IMR-90 (cell line): ENCODE measurements at regions not wholly inside any gene's neighbourhood (a gene's known extent, or its start where the extent isn't known, plus 50 kb on each side); places are given as distances from the start of the nearest gene placed in this dataset.

Experiments used
- ATAC-seq: fragments of 200-7000 bp; cut with Tn5 transposase; 2 replicates; pipeline ENCODE4 v1.9.1; 2020; ENCODE audit warnings: low read depth, mild to moderate bottlenecking, moderate library complexity
- BruUV-seq: library from RNA; stranded (reverse); fragments of 400-500 nt; replicated peaks from 2 replicates; lab custom pipeline; 2021; lab: Mats Ljungman, UMichigan
- CTCF ChIA-PET: fragments of 300-600 bp; formaldehyde crosslinking; extraction: SDS; loops from one replicate; lab custom pipeline; 2021; ENCODE audit warnings: antibody characterized with exemption; lab: Yijun Ruan, JAX
- POLR2A ChIA-PET: fragments of 300-600 bp; sonication (Branson Sonifier 250); formaldehyde crosslinking; loops from one replicate; lab custom pipeline; 2022; ENCODE audit warnings: antibody characterized with exemption; ENCODE audit not compliant: unreplicated experiment; lab: Charles Lee
- DNase-seq: peaks from one replicate; pipeline ENCODE4 v3.0.0; 2013
- H2AFZ ChIP-seq: replicated peaks from 2 replicates; pipeline ENCODE3; 2013; ENCODE audit warnings: low read length, mild to moderate bottlenecking; ENCODE audit not compliant: poor library complexity
- H2AK5ac ChIP-seq: 2 replicates; pipeline ENCODE4 v1.6.1; 2013; ENCODE audit warnings: low read depth, low read length, inconsistent platforms
- H2AK9ac ChIP-seq: replicated peaks from 2 replicates; pipeline ENCODE3; 2013; ENCODE audit warnings: mild to moderate bottlenecking, low read depth, low read length, moderate library complexity; ENCODE audit not compliant: poor library complexity
- H2BK120ac ChIP-seq: 2 replicates; pipeline ENCODE4 v1.6.1; 2013; ENCODE audit warnings: low read depth, low read length, inconsistent platforms
- H2BK15ac ChIP-seq: 3 replicates; pipeline ENCODE4 v1.6.1; 2013; ENCODE audit warnings: low read depth, low read length, inconsistent platforms
- H2BK20ac ChIP-seq: 2 replicates; pipeline ENCODE4 v1.6.1; 2013; ENCODE audit warnings: low read depth, mild to moderate bottlenecking, inconsistent platforms, low read length, moderate library complexity
- H2BK5ac ChIP-seq: 2 replicates; pipeline ENCODE4 v1.6.1; 2013; ENCODE audit warnings: mild to moderate bottlenecking, low read depth, low read length, inconsistent platforms; ENCODE audit not compliant: poor library complexity, severe bottlenecking
- H3K14ac ChIP-seq: replicated peaks from 2 replicates; pipeline ENCODE4 v1.6.1; 2013; ENCODE audit warnings: low read depth, low read length, inconsistent platforms
- H3K18ac ChIP-seq: 2 replicates; pipeline ENCODE4 v1.6.1; 2013; ENCODE audit warnings: low read depth, low read length, control low read depth
- H3K23ac ChIP-seq: 2 replicates; pipeline ENCODE4 v1.6.1; 2013; ENCODE audit warnings: low read depth, low read length, inconsistent platforms
- H3K27ac ChIP-seq: 2 replicates; pipeline ENCODE4 v1.5.1; 2013; ENCODE audit warnings: mild to moderate bottlenecking, control low read depth, low read length; ENCODE audit not compliant: insufficient read depth
- H3K27me3 ChIP-seq: 2 replicates; pipeline ENCODE4 v1.6.1; 2013; ENCODE audit warnings: low read length; ENCODE audit not compliant: control insufficient read depth, insufficient read depth
- H3K36me3 ChIP-seq: 2 replicates; pipeline ENCODE4 v1.6.1; 2013; ENCODE audit warnings: low read length, mixed read lengths; ENCODE audit not compliant: control insufficient read depth, insufficient read depth
- H3K4ac ChIP-seq: 2 replicates; pipeline ENCODE4 v1.6.1; 2013; ENCODE audit warnings: low read depth, low read length, inconsistent platforms
- H3K4me1 ChIP-seq: 2 replicates; pipeline ENCODE4 v1.6.1; 2013; ENCODE audit warnings: low read length, mixed read lengths; ENCODE audit not compliant: control insufficient read depth, insufficient read depth
- H3K4me2 ChIP-seq: 2 replicates; pipeline ENCODE4 v1.6.1; 2013; ENCODE audit warnings: low read depth, mild to moderate bottlenecking, control low read depth, low read length, moderate library complexity
- H3K4me3 ChIP-seq: 2 replicates; pipeline ENCODE4 v1.5.1; 2013; ENCODE audit warnings: low read depth, mild to moderate bottlenecking, control low read depth, low read length, moderate library complexity; ENCODE audit not compliant: insufficient read depth
- H3K56ac ChIP-seq: 2 replicates; pipeline ENCODE4 v1.6.1; 2013; ENCODE audit warnings: low read length, inconsistent platforms; ENCODE audit not compliant: insufficient read depth; ENCODE audit errors: extremely low read depth
- H3K79me1 ChIP-seq, 2 experiments: 2 replicates each; pipeline ENCODE4 v1.6.1; 2013; ENCODE audit warnings: low read length in 2 of 2, inconsistent platforms in 1 of 2, low read depth in 1 of 2
- H3K9ac ChIP-seq: 2 replicates; pipeline ENCODE4 v1.6.1; 2013; ENCODE audit warnings: low read depth, low read length, control low read depth
- H3K9me1 ChIP-seq: 2 replicates; pipeline ENCODE4 v1.6.1; 2013; ENCODE audit warnings: low read length, inconsistent platforms; ENCODE audit not compliant: insufficient read depth
- H3K9me3 ChIP-seq: 2 replicates; pipeline ENCODE4 v1.6.1; 2013; ENCODE audit warnings: low read length; ENCODE audit not compliant: control insufficient read depth, insufficient read depth
- H4K20me1 ChIP-seq: 2 replicates; pipeline ENCODE4 v1.6.1; 2013; ENCODE audit warnings: low read length, inconsistent platforms; ENCODE audit not compliant: insufficient read depth
- H4K5ac ChIP-seq: 2 replicates; pipeline ENCODE4 v1.6.1; 2013; ENCODE audit warnings: mild to moderate bottlenecking, low read depth, low read length, control low read depth
- H4K8ac ChIP-seq, 2 experiments: 2 replicates each; pipeline ENCODE4 v1.6.1; 2013; ENCODE audit warnings: low read depth in 2 of 2, low read length in 2 of 2, control low read depth in 1 of 2, inconsistent platforms in 1 of 2
- H4K91ac ChIP-seq: 2 replicates; pipeline ENCODE4 v1.6.1; 2013; ENCODE audit warnings: low read depth, low read length, inconsistent platforms; ENCODE audit not compliant: insufficient read depth
- BHLHE40 ChIP-seq: fragments of 150-350 bp; IDR thresholded peaks from 2 replicates; pipeline ENCODE4 v1.6.1; 2016; ENCODE audit warnings: mild to moderate bottlenecking, low read depth, low read length
- CEBPB ChIP-seq: IDR thresholded peaks from 2 replicates; pipeline ENCODE4 v1.6.1; 2012; ENCODE audit warnings: low read depth, low read length, improper control_type of control experiment
- CHD1 ChIP-seq: IDR thresholded peaks from 2 replicates; pipeline ENCODE4 v1.6.1; 2012; ENCODE audit warnings: low read depth, low read length, improper control_type of control experiment
- FOS ChIP-seq: fragments of 150-350 bp; IDR thresholded peaks from 2 replicates; pipeline ENCODE4 v1.6.1; 2016; ENCODE audit warnings: low read depth, low read length
- MAFK ChIP-seq: IDR thresholded peaks from 2 replicates; pipeline ENCODE4 v1.6.1; 2012; ENCODE audit warnings: low read depth, low read length, improper control_type of control experiment
- MAZ ChIP-seq: IDR thresholded peaks from 2 replicates; pipeline ENCODE4 v1.6.1; 2012; ENCODE audit warnings: low read depth, mild to moderate bottlenecking, low read length, improper control_type of control experiment, moderate library complexity, borderline replicate concordance
- MXI1 ChIP-seq: IDR thresholded peaks from 2 replicates; pipeline ENCODE4 v1.6.1; 2012; ENCODE audit warnings: low read depth, mild to moderate bottlenecking, low read length, moderate library complexity, borderline replicate concordance
- NFE2L2 ChIP-seq: fragments of 150-350 bp; IDR thresholded peaks from 2 replicates; pipeline ENCODE4 v1.6.1; 2016; ENCODE audit warnings: low read depth, mild to moderate bottlenecking, low read length
- POLR2A ChIP-seq: IDR thresholded peaks from 2 replicates; pipeline ENCODE4 v1.6.1; 2012; ENCODE audit warnings: mild to moderate bottlenecking, low read depth, low read length
- RAD21 ChIP-seq: IDR thresholded peaks from 2 replicates; pipeline ENCODE4 v1.6.1; 2012; ENCODE audit warnings: low read length, improper control_type of control experiment
- RCOR1 ChIP-seq: IDR thresholded peaks from 2 replicates; pipeline ENCODE4 v1.6.1; 2012; ENCODE audit warnings: mild to moderate bottlenecking, low read length, improper control_type of control experiment; ENCODE audit not compliant: insufficient replicate concordance
- RFX5 ChIP-seq: IDR thresholded peaks from 2 replicates; pipeline ENCODE4 v1.8.0; 2012; ENCODE audit warnings: low read depth, mild to moderate bottlenecking, low read length, moderate library complexity
- SMC3 ChIP-seq: fragments of 150-350 bp; IDR thresholded peaks from 2 replicates; pipeline ENCODE4 v1.6.1; 2016; ENCODE audit warnings: low read depth, mild to moderate bottlenecking, antibody characterized with exemption, low read length, moderate library complexity
- WGBS, 2 experiments: methylation state at CpG; one replicate each; pipeline versions ENCODE4 v1.1.5 to v1.1.7; 2013; ENCODE audit warnings: missing lambda C conversion rate in 2 of 2; ENCODE audit not compliant: insufficient read length in 1 of 2; ENCODE audit errors: extremely low coverage in 2 of 2; 5-methylcytosine and 5-hydroxymethylcytosine counted together
- dilution Hi-C: fragments of 300-500 bp; cut with HindIII; formaldehyde crosslinking; loops from one replicate; pipeline ENCODE4 v1.14.3; 2018; ENCODE audit warnings: low sequenced_read_pairs; ENCODE audit not compliant: unreplicated experiment
- in situ Hi-C: fragments of 300-500 bp; cut with MboI; formaldehyde crosslinking; loops from 3 replicates; pipeline ENCODE4 v1.14.3; 2019; ENCODE audit warnings: low sequenced_read_pairs, inconsistent platforms, mixed read lengths
- intact Hi-C: fragments of 100-400 bp; cut with micrococcal nuclease; formaldehyde crosslinking; loops from 2 replicates; pipeline ENCODE4 v1.10.0; 2022
- TF ChIP-seq, protein P1 (sequence below): fragments of 150-350 bp; IDR thresholded peaks from 2 replicates; pipeline ENCODE4 v1.6.1; 2016; ENCODE audit warnings: low read depth, mild to moderate bottlenecking, low read length, moderate library complexity, borderline replicate concordance
- TF ChIP-seq, protein P2 (sequence below): fragments of 150-350 bp; IDR thresholded peaks from 2 replicates; pipeline ENCODE4 v1.6.1; 2017; ENCODE audit warnings: mild to moderate bottlenecking, antibody characterized with exemption, low read length, low read depth
- TF ChIP-seq, protein P3 (sequence below): conservative IDR thresholded peaks from 2 replicates; pipeline ENCODE4 v1.5.1; 2012; ENCODE audit warnings: mild to moderate bottlenecking, low read depth, low read length, improper control_type of control experiment

DNA sequence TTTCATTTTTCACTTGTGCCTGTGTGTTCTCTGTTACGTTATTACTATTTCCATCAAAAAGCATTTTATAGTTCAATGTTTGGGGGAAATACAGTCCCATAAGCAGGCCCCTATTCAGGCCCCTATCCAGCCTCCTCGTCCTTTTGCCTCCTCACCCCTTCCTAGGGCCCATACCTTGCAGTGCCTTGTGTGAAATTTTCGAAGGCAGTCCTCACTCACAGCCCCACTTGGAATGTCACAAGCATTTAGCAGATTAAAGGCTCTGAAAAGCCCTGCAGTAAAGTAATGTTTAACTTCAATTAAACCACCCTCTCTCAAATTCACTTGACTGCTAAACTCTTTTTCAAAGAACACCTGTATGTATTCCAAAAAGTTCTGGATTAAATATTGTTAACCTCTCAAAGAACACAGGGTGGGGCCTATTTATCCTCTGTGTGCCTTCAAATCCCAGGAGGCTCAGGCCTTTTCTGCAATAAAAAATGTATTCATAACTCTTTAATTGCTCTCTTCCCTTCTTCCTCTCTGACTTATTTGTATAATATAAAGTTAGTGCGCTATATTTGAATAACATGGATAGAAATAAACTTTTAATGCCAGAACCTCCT is 202.5 kb downstream of the FOXA2 start:
- Histone ChIP-seq H2AK5ac (no peak overlapping the region), H3K14ac (no peak overlapping the region), H2BK120ac (no peak overlapping the region), H2BK15ac (no peak overlapping the region), H3K23ac (no peak overlapping the region), H2BK5ac (no peak overlapping the region), H4K5ac (no peak overlapping the region), H4K91ac (no peak overlapping the region), H2AK9ac (no peak overlapping the region), H3K18ac (no peak overlapping the region), H3K27me3 (no peaks in the 10 kb centered on the region), H3K36me3 (no peaks in the 10 kb centered on the region), H3K27ac (no peak overlapping the region), H4K20me1 (no peaks in the 10 kb centered on the region), H3K9me3 (no peaks in the 10 kb centered on the region), H3K4me1 (no peaks in the 10 kb centered on the region), H3K79me1 (no peaks in the 10 kb centered on the region), H2AFZ (no peak overlapping the region), H3K56ac (no peak overlapping the region), H3K4me2 (no peak overlapping the region), H3K9ac (no peak overlapping the region), H4K8ac (no peak overlapping the region), H3K4me3 (no peak overlapping the region), H3K9me1 (no peaks in the 10 kb centered on the region), H3K4ac (no peak overlapping the region), H2BK20ac (no peak overlapping the region)
- no peak for ATAC-seq
- dilution Hi-C loops: no loop called here
- no peak for TF ChIP-seq FOS
- no peak for TF ChIP-seq RCOR1
- TF ChIP-seq, protein P1, sequence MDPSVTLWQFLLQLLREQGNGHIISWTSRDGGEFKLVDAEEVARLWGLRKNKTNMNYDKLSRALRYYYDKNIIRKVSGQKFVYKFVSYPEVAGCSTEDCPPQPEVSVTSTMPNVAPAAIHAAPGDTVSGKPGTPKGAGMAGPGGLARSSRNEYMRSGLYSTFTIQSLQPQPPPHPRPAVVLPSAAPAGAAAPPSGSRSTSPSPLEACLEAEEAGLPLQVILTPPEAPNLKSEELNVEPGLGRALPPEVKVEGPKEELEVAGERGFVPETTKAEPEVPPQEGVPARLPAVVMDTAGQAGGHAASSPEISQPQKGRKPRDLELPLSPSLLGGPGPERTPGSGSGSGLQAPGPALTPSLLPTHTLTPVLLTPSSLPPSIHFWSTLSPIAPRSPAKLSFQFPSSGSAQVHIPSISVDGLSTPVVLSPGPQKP: no peak
- TF ChIP-seq RAD21: no peak
- TF ChIP-seq CEBPB: no peak
- TF ChIP-seq, protein P2, sequence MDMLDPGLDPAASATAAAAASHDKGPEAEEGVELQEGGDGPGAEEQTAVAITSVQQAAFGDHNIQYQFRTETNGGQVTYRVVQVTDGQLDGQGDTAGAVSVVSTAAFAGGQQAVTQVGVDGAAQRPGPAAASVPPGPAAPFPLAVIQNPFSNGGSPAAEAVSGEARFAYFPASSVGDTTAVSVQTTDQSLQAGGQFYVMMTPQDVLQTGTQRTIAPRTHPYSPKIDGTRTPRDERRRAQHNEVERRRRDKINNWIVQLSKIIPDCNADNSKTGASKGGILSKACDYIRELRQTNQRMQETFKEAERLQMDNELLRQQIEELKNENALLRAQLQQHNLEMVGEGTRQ: no peak
- TF ChIP-seq SMC3: no peak
- TF ChIP-seq CHD1: no peak
- no peak for TF ChIP-seq RFX5
- TF ChIP-seq MXI1: no peak
- TF ChIP-seq NFE2L2: no peak
- no peak for TF ChIP-seq BHLHE40
- no peak for TF ChIP-seq MAFK
- no peak for TF ChIP-seq MAZ
- TF ChIP-seq POLR2A: no peak
- TF ChIP-seq, protein P3, sequence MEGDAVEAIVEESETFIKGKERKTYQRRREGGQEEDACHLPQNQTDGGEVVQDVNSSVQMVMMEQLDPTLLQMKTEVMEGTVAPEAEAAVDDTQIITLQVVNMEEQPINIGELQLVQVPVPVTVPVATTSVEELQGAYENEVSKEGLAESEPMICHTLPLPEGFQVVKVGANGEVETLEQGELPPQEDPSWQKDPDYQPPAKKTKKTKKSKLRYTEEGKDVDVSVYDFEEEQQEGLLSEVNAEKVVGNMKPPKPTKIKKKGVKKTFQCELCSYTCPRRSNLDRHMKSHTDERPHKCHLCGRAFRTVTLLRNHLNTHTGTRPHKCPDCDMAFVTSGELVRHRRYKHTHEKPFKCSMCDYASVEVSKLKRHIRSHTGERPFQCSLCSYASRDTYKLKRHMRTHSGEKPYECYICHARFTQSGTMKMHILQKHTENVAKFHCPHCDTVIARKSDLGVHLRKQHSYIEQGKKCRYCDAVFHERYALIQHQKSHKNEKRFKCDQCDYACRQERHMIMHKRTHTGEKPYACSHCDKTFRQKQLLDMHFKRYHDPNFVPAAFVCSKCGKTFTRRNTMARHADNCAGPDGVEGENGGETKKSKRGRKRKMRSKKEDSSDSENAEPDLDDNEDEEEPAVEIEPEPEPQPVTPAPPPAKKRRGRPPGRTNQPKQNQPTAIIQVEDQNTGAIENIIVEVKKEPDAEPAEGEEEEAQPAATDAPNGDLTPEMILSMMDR: no peak
- WGBS, 2 experiments: no CpG with 5 or more reads among the region's 4 CpGs
- in situ Hi-C loops: no loop called here
- POLR2A ChIA-PET: no interaction called here
- no peak for DNase-seq
- CTCF ChIA-PET: no interaction called here
- intact Hi-C loops: no loop called here
- BruUV-seq: no TSS peak
